ENCODE measurements at regions not wholly inside any gene's neighbourhood (a gene's known extent, or its start where the extent isn't known, plus 50 kb on each side); places are given as distances from the start of the nearest gene placed in this dataset.

GRCh38 chr5:124580925-124581737 is 165.3 kb downstream of the ZNF608 start:
- Histone ChIP-seq H3K4me3 (no peak overlapping the region), H3K27me3 (replicated peaks; ENCODE audit: insufficient read depth) (no peaks in the 10 kb centered on the region), H3K27ac (no peak overlapping the region), H2AFZ (no peak overlapping the region), H3K36me3 (ENCODE audit: low read depth) (no peaks in the 10 kb centered on the region), H3K4me1 (ENCODE audit: insufficient read depth) (no peaks in the 10 kb centered on the region), H3K9me2 (ENCODE audit: insufficient read depth) (no peaks in the 10 kb centered on the region), H3K4me2 (ENCODE audit: unreplicated experiment) (no peak overlapping the region), H3K9ac (no peak overlapping the region), H3K9me3 (ENCODE audit: low read depth) (no peaks in the 10 kb centered on the region), H4K20me1 (ENCODE audit: insufficient read depth) (no peaks in the 10 kb centered on the region), H3K79me2 (ENCODE audit: insufficient read depth) (no peaks in the 10 kb centered on the region), H3F3A (ENCODE audit: insufficient read depth) (no peaks in the 10 kb centered on the region)
- WGBS, 2 experiments (ENCODE audit: low coverage in 1 of 2, low lambda C conversion rate in 2 of 2, missing lambda C conversion rate in 2 of 2): 85 to 88% methylated on average over 9 of the region's 9 CpGs
- TF ChIP-seq EZH2phosphoT487 (IDR thresholded peaks at IDR 0.05; ENCODE audit: insufficient read depth, low read depth): no peak
- TF ChIP-seq EZH2 (IDR thresholded peaks at IDR 0.05; ENCODE audit: insufficient read depth, poor library complexity, severe bottlenecking): no peak
- no peak for DNase-seq
- in situ Hi-C loops (cut with MboI): no loop called here

GRCh38 chr5:124580512-124580911 is 165.9 kb downstream of the ZNF608 start:
- in situ Hi-C loops (cut with MboI): no loop called here

DNA sequence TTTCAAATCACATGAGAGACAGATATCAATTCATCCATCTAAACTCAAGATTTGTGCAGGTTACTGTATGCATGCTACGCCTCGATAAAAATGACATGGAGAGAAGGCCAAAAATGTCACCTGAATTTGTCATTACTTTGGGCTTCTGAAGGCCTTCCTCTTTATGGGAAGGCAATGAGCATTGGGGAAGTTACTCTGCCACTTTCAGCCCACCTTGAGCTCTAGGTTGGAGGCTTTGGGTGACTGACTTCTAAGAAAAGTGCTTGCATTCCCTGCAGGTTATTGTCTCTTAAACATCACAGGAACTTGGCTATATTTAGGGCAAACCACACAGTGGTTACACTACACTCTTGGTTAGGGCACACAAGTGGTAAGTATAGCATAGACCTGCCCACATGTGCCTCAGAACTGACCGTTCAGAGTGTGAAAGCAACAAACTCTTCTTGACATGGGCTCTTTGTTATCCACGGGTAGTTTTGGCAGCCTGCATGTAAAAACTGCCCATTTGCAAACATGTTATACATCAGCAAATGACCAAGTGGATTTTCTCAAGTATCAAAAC is 169.5 kb downstream of the ZNF608 start:
- TF ChIP-seq EZH2 (IDR thresholded peaks at IDR 0.05; ENCODE audit: insufficient read depth, poor library complexity, severe bottlenecking): no peak
- no peak for TF ChIP-seq EZH2phosphoT487 (IDR thresholded peaks at IDR 0.05; ENCODE audit: insufficient read depth, low read depth)
- Histone ChIP-seq H3K9ac (no peak overlapping the region), H3K36me3 (ENCODE audit: low read depth) (no peaks in the 10 kb centered on the region), H3K4me1 (ENCODE audit: insufficient read depth) (no peaks in the 10 kb centered on the region), H3K27ac (no peak overlapping the region), H3K9me2 (ENCODE audit: insufficient read depth) (no peaks in the 10 kb centered on the region), H3F3A (ENCODE audit: insufficient read depth) (no peaks in the 10 kb centered on the region), H3K4me2 (ENCODE audit: unreplicated experiment) (no peak overlapping the region), H3K4me3 (no peak overlapping the region), H3K9me3 (ENCODE audit: low read depth) (no peaks in the 10 kb centered on the region), H2AFZ (no peak overlapping the region), H3K79me2 (ENCODE audit: insufficient read depth) (no peaks in the 10 kb centered on the region), H3K27me3 (replicated peaks; ENCODE audit: insufficient read depth) (no peaks in the 10 kb centered on the region; the same call in 1 of the 2 replicates), H4K20me1 (ENCODE audit: insufficient read depth) (no peaks in the 10 kb centered on the region)
- in situ Hi-C loops (cut with MboI): no loop called here
- 84 to 90% methylated on average over 4 of the region's 4 CpGs for WGBS, 2 experiments (ENCODE audit: low coverage in 1 of 2, low lambda C conversion rate in 2 of 2, missing lambda C conversion rate in 2 of 2)
- DNase-seq: no peak

More at GRCh38 chr5:124580512-124580911, 165.9 kb downstream of the ZNF608 start:
- H3K79me2 ChIP-seq (ENCODE audit: insufficient read depth): no peaks in the 10 kb centered on the region
- no peaks in the 10 kb centered on the region for H3K9me2 ChIP-seq (ENCODE audit: insufficient read depth)
- H3K4me1 ChIP-seq (ENCODE audit: insufficient read depth): no peaks in the 10 kb centered on the region
- 78 to 83% methylated on average over 6 of the region's 6 CpGs for WGBS, 2 experiments (ENCODE audit: low coverage in 1 of 2, low lambda C conversion rate in 2 of 2, missing lambda C conversion rate in 2 of 2)
- no peak overlapping the region for H2AFZ ChIP-seq
- H3K27ac ChIP-seq: no peak overlapping the region
- DNase-seq: no peak
- H4K20me1 ChIP-seq (ENCODE audit: insufficient read depth): no peaks in the 10 kb centered on the region
- no peak overlapping the region for H3K4me3 ChIP-seq
- no peak overlapping the region for H3K4me2 ChIP-seq (ENCODE audit: unreplicated experiment)
- H3F3A ChIP-seq (ENCODE audit: insufficient read depth): no peaks in the 10 kb centered on the region
- TF ChIP-seq EZH2 (IDR thresholded peaks at IDR 0.05; ENCODE audit: insufficient read depth, poor library complexity, severe bottlenecking) (no peak), EZH2phosphoT487 (IDR thresholded peaks at IDR 0.05; ENCODE audit: insufficient read depth, low read depth) (no peak)
- no peaks in the 10 kb centered on the region for H3K9me3 ChIP-seq (ENCODE audit: low read depth)
- H3K9ac ChIP-seq: no peak overlapping the region
- no peaks in the 10 kb centered on the region for H3K36me3 ChIP-seq (ENCODE audit: low read depth)
- no peaks in the 10 kb centered on the region for H3K27me3 ChIP-seq (replicated peaks; ENCODE audit: insufficient read depth)

DNA sequence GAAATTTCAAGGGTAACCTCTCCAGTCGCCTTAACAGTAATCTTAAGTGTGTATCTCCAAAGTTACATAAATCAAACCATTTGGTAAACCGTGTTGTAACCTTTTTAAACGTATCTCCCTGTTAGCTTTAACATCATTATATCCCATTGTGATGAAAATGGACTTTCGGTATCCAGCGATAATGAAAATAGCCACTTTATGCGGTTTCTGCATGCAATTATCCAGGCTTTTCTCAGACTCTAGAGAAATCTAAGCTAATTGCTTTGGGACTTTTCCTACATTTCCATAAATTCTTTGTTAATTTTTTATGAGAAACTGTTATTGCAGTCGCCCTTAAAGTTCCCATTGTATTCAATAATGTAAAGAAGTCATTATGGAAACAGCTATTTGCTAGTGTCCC is 170.7 kb downstream of the ZNF608 start:
- Histone ChIP-seq H3K9me3 (ENCODE audit: low read depth) (no peaks in the 10 kb centered on the region), H3K4me1 (ENCODE audit: insufficient read depth) (no peaks in the 10 kb centered on the region), H3K9ac (no peak overlapping the region), H4K20me1 (ENCODE audit: insufficient read depth) (no peaks in the 10 kb centered on the region), H3K36me3 (ENCODE audit: low read depth) (no peaks in the 10 kb centered on the region), H3K4me3 (no peak overlapping the region), H3K27me3 (replicated peaks; ENCODE audit: insufficient read depth) (no peaks in the 10 kb centered on the region; the same call in 1 of the 2 replicates), H3K4me2 (ENCODE audit: unreplicated experiment) (no peak overlapping the region), H2AFZ (no peak overlapping the region), H3K9me2 (ENCODE audit: insufficient read depth) (no peaks in the 10 kb centered on the region), H3K79me2 (ENCODE audit: insufficient read depth) (no peaks in the 10 kb centered on the region), H3K27ac (no peak overlapping the region), H3F3A (ENCODE audit: insufficient read depth) (no peaks in the 10 kb centered on the region)
- DNase-seq: no peak
- in situ Hi-C loops (cut with MboI): no loop called here
- TF ChIP-seq EZH2phosphoT487 (IDR thresholded peaks at IDR 0.05; ENCODE audit: insufficient read depth, low read depth) (no peak), EZH2 (IDR thresholded peaks at IDR 0.05; ENCODE audit: insufficient read depth, poor library complexity, severe bottlenecking) (no peak)
- WGBS, 2 experiments (ENCODE audit: low coverage in 1 of 2, low lambda C conversion rate in 2 of 2, missing lambda C conversion rate in 2 of 2): 72 to 78% methylated on average over 7 of the region's 7 CpGs
